HEK293T (cell line): ENCODE measurements at regions not wholly inside any gene's neighbourhood (a gene's known extent, or its start where the extent isn't known, plus 50 kb on each side); places are given as distances from the start of the nearest gene placed in this dataset.

ENCODE experiments used
- CTCF ChIA-PET: fragments of 350-600 bp; formaldehyde crosslinking; extraction: SDS; loops from one replicate; lab custom pipeline; 2021; ENCODE audit warnings: antibody characterized with exemption, inconsistent platforms; lab: Yijun Ruan, JAX
- POLR2A ChIA-PET: fragments of 350-600 bp; formaldehyde crosslinking; extraction: SDS; loops from one replicate; lab custom pipeline; 2020; ENCODE audit warnings: antibody characterized with exemption, inconsistent platforms; lab: Yijun Ruan, JAX
- DNase-seq: peaks from one replicate; pipeline ENCODE4 v3.0.0; 2012; ENCODE audit warnings: mixed read lengths; ENCODE audit errors: extremely low spot score
- ARNT ChIP-seq: fragments of 450-650 bp; IDR thresholded peaks from 2 replicates; pipeline ENCODE4 v1.6.1; 2017; ENCODE audit warnings: mild to moderate bottlenecking
- BHLHE40 ChIP-seq: fragments of 450-650 bp; IDR thresholded peaks from 2 replicates; pipeline ENCODE4 v1.6.1; 2016; ENCODE audit warnings: mild to moderate bottlenecking, moderate library complexity, borderline replicate concordance
- CTBP1 ChIP-seq: fragments of 450-650 bp; IDR thresholded peaks from 2 replicates; pipeline ENCODE4 v1.6.1; 2016; ENCODE audit warnings: borderline replicate concordance
- ELF4 ChIP-seq: fragments of 450-650 bp; IDR thresholded peaks from 2 replicates; pipeline ENCODE4 v1.6.1; 2017; ENCODE audit warnings: antibody characterized with exemption
- FOXA1 ChIP-seq: fragments of 450-650 bp; IDR thresholded peaks from 2 replicates; pipeline ENCODE4 v1.6.1; 2016; ENCODE audit warnings: mild to moderate bottlenecking
- FOXK2 ChIP-seq: fragments of 450-650 bp; IDR thresholded peaks from 2 replicates; pipeline ENCODE4 v1.6.1; 2016; ENCODE audit warnings: mild to moderate bottlenecking
- FOXM1 ChIP-seq: fragments of 450-650 bp; IDR thresholded peaks from 2 replicates; pipeline ENCODE4 v1.6.1; 2017; ENCODE audit warnings: mild to moderate bottlenecking, borderline replicate concordance
- HDGF ChIP-seq: fragments of 450-650 bp; IDR thresholded peaks from 2 replicates; pipeline ENCODE4 v1.6.1; 2017; ENCODE audit warnings: antibody characterized with exemption, borderline replicate concordance
- L3MBTL2 ChIP-seq: fragments of 450-650 bp; conservative IDR thresholded peaks from 2 replicates; pipeline ENCODE4 v1.6.1; 2016; ENCODE audit warnings: mild to moderate bottlenecking
- LEF1 ChIP-seq: fragments of 450-650 bp; IDR thresholded peaks from 2 replicates; pipeline ENCODE4 v1.6.1; 2017; ENCODE audit warnings: mild to moderate bottlenecking, borderline replicate concordance
- NFRKB ChIP-seq: fragments of 450-650 bp; IDR thresholded peaks from 2 replicates; pipeline ENCODE4 v1.6.1; 2016; ENCODE audit warnings: mild to moderate bottlenecking, moderate library complexity
- PKNOX1 ChIP-seq: fragments of 450-650 bp; IDR thresholded peaks from 2 replicates; pipeline ENCODE4 v1.6.1; 2016
- SP1 ChIP-seq: fragments of 450-650 bp; IDR thresholded peaks from 2 replicates; pipeline ENCODE4 v1.6.1; 2017
- SUZ12 ChIP-seq: fragments of 450-650 bp; IDR thresholded peaks from 2 replicates; pipeline ENCODE4 v1.6.1; 2016; ENCODE audit warnings: mild to moderate bottlenecking
- TARDBP ChIP-seq: fragments of 450-650 bp; IDR thresholded peaks from 2 replicates; pipeline ENCODE4 v1.6.1; 2016
- ZNF384 ChIP-seq: fragments of 450-650 bp; IDR thresholded peaks from 2 replicates; pipeline ENCODE4 v1.6.1; 2016

GRCh38 chr22:48044487-48045060, 1282.1 kb downstream of the TBC1D22A start:
- TF ChIP-seq NFRKB: no peak
- no peak for TF ChIP-seq FOXK2
- TF ChIP-seq FOXA1: no peak
- no peak for TF ChIP-seq ARNT
- no peak for TF ChIP-seq SUZ12
- no peak for TF ChIP-seq L3MBTL2
- no peak for TF ChIP-seq BHLHE40
- no peak for TF ChIP-seq TARDBP
- TF ChIP-seq ZNF384: no peak
- no peak for TF ChIP-seq FOXM1
- no peak for TF ChIP-seq SP1
- no peak for TF ChIP-seq CTBP1
- ChIA-PET POLR2A (no interaction called here), CTCF (no interaction called here)
- DNase-seq: no peak

- CTCF ChIA-PET: no interaction called here
- TF ChIP-seq ELF4 (no peak), ZNF384 (no peak), NFRKB (no peak), ARNT (no peak), BHLHE40 (no peak), PKNOX1 (no peak), LEF1 (no peak), L3MBTL2 (no peak), HDGF (no peak), FOXA1 (no peak), SP1 (no peak), FOXM1 (no peak), FOXK2 (no peak), CTBP1 (no peak), SUZ12 (no peak)
- DNase-seq: no peak
- POLR2A ChIA-PET: no interaction called here
Measured at GRCh38 chr22:48043581-48043980, 1281.1 kb downstream of the TBC1D22A start.

GRCh38 chr22:48042621-48043395, 1280.4 kb downstream of the TBC1D22A start:
- ChIA-PET CTCF (no interaction called here), POLR2A (no interaction called here)
- DNase-seq: no peak
- TF ChIP-seq FOXA1: no peak

GRCh38 chr22:48039326-48039725, 1276.9 kb downstream of the TBC1D22A start:
- TF ChIP-seq ELF4 (no peak), FOXM1 (no peak), HDGF (no peak), BHLHE40 (no peak), LEF1 (no peak), FOXK2 (no peak), SP1 (no peak), PKNOX1 (no peak), ARNT (no peak), L3MBTL2 (no peak), FOXA1 (no peak), CTBP1 (no peak), TARDBP (no peak), ZNF384 (no peak), SUZ12 (no peak), NFRKB (no peak)
- ChIA-PET POLR2A (no interaction called here), CTCF (no interaction called here)
- DNase-seq: no peak

GRCh38 chr22:48037618-48038017, 1275.2 kb downstream of the TBC1D22A start:
- ChIA-PET POLR2A (no interaction called here), CTCF (no interaction called here)
- TF ChIP-seq SP1: no peak
- TF ChIP-seq FOXM1: no peak
- TF ChIP-seq FOXK2: no peak
- no peak for TF ChIP-seq LEF1
- TF ChIP-seq TARDBP: no peak
- no peak for TF ChIP-seq ARNT
- no peak for TF ChIP-seq HDGF
- no peak for TF ChIP-seq NFRKB
- TF ChIP-seq BHLHE40: no peak
- TF ChIP-seq CTBP1: no peak
- TF ChIP-seq L3MBTL2: no peak
- TF ChIP-seq PKNOX1: no peak
- no peak for TF ChIP-seq FOXA1
- TF ChIP-seq ELF4: no peak
- TF ChIP-seq SUZ12: no peak
- no peak for TF ChIP-seq ZNF384
- no peak for DNase-seq

- POLR2A ChIA-PET: no interaction called here
- TF ChIP-seq CTBP1: no peak
- TF ChIP-seq FOXM1: no peak
- no peak for TF ChIP-seq FOXA1
- no peak for TF ChIP-seq ELF4
- no peak for TF ChIP-seq NFRKB
- no peak for TF ChIP-seq FOXK2
- TF ChIP-seq SUZ12: no peak
- TF ChIP-seq PKNOX1: no peak
- no peak for TF ChIP-seq LEF1
- no peak for TF ChIP-seq TARDBP
- TF ChIP-seq ARNT: no peak
- no peak for DNase-seq
- CTCF ChIA-PET: no interaction called here
Measured at GRCh38 chr22:48035897-48036296, 1273.4 kb downstream of the TBC1D22A start.
